Fibroblast of lung (primary cell): ENCODE measurements at regions not wholly inside any gene's neighbourhood (a gene's known extent, or its start where the extent isn't known, plus 50 kb on each side); places are given as distances from the start of the nearest gene placed in this dataset.
A peak's percentile ranks its signal among the peaks of the same experiment; 100 is the strongest.
"Not testable (repeated sequence)": the region's sequence is repeated elsewhere in the genome, so short reads cannot be mapped to it uniquely, and the experiment has no call there.

Experiments
- DNase-seq, 2 donors: peaks; one replicate each; pipeline versions ENCODE4 v3.0.0 to v3.0.0-alpha.2; 2010; ENCODE audit warnings: low read depth in 2 of 2
- H2AFZ ChIP-seq: 2 replicates; pipeline ENCODE4 v1.5.1; 2012; ENCODE audit warnings: low read length, control low read depth, inconsistent platforms
- H3K27ac ChIP-seq: 2 replicates; pipeline ENCODE4 v1.5.1; 2011; ENCODE audit warnings: low read length, control low read depth; ENCODE audit not compliant: insufficient read depth
- H3K27me3 ChIP-seq: 2 replicates; pipeline ENCODE4 v1.5.1; 2011; ENCODE audit warnings: mild to moderate bottlenecking, low read length; ENCODE audit not compliant: control insufficient read depth, insufficient read depth
- H3K36me3 ChIP-seq: 2 replicates; pipeline ENCODE4 v1.5.1; 2011; ENCODE audit warnings: low read length; ENCODE audit not compliant: control insufficient read depth, insufficient read depth
- H3K4me1 ChIP-seq: 2 replicates; pipeline ENCODE4 v1.5.1; 2011; ENCODE audit warnings: low read length; ENCODE audit not compliant: control insufficient read depth, insufficient read depth; ENCODE audit errors: extremely low read depth
- H3K4me2 ChIP-seq: 2 replicates; pipeline ENCODE4 v1.5.1; 2011; ENCODE audit warnings: low read length, control low read depth; ENCODE audit not compliant: insufficient read depth; ENCODE audit errors: extremely low read depth
- H3K4me3 ChIP-seq, 4 experiments: fragments of 200-600 bp in 1 of 4; sonication (generic) in 1 of 4; replicated peaks in 1 of 4; 2 replicates each; pipeline ENCODE4 v1.5.1; 2011 to 2016; ENCODE audit warnings: low read length in 4 of 4, low read depth in 3 of 4, mild to moderate bottlenecking in 3 of 4, control low read depth in 2 of 4, inconsistent platforms in 1 of 4, mixed read lengths in 1 of 4; ENCODE audit not compliant: insufficient read depth in 1 of 4; ENCODE audit errors: control extremely low read depth in 1 of 4
- H3K79me2 ChIP-seq: 2 replicates; pipeline ENCODE4 v1.5.1; 2012; ENCODE audit warnings: mild to moderate bottlenecking, low read length, inconsistent platforms; ENCODE audit not compliant: control insufficient read depth, insufficient read depth
- H3K9ac ChIP-seq: 2 replicates; pipeline ENCODE4 v1.5.1; 2011; ENCODE audit warnings: mild to moderate bottlenecking, low read length, control low read depth; ENCODE audit not compliant: insufficient read depth
- H3K9me3 ChIP-seq: 2 replicates; pipeline ENCODE4 v1.5.1; 2012; ENCODE audit warnings: low read depth, low read length; ENCODE audit not compliant: control insufficient read depth, insufficient read depth
- H4K20me1 ChIP-seq: 2 replicates; pipeline ENCODE4 v1.5.1; 2011; ENCODE audit warnings: low read length; ENCODE audit not compliant: control insufficient read depth, insufficient read depth; ENCODE audit errors: extremely low read depth
- CTCF ChIP-seq, 2 donors: IDR thresholded peaks in 1 of 2; conservative IDR thresholded peaks in 1 of 2; 1 replicate in 1 of 2; 2 replicates in 1 of 2; pipeline ENCODE4 v1.5.1; 2011 to 2012; ENCODE audit warnings: low read length in 2 of 2, control low read depth in 1 of 2, inconsistent platforms in 1 of 2, low read depth in 1 of 2, mild to moderate bottlenecking in 1 of 2
- EZH2 ChIP-seq: IDR thresholded peaks from 2 replicates; pipeline ENCODE4 v1.5.1; 2012; ENCODE audit warnings: low read length, control low read depth, mild to moderate bottlenecking; ENCODE audit errors: missing control alignments

- no peaks in the 10 kb centered on the region for H4K20me1 ChIP-seq
- H3K27me3 ChIP-seq, result no peaks in the 10 kb centered on the region
- no peaks in the 10 kb centered on the region for H3K36me3 ChIP-seq
- no peak overlapping the region for H3K27ac ChIP-seq
- H3K9ac ChIP-seq, result no peak overlapping the region
- peak; percentile 29 to 53 for DNase-seq
- no peaks in the 10 kb centered on the region for H3K79me2 ChIP-seq
- H3K9me3 ChIP-seq, result no peaks in the 10 kb centered on the region
- H3K4me1 ChIP-seq, result no peaks in the 10 kb centered on the region
- no peak overlapping the region for H2AFZ ChIP-seq
- no peak overlapping the region for H3K4me3 ChIP-seq
- TF ChIP-seq EZH2, result no peak
- TF ChIP-seq CTCF (conservative IDR thresholded peaks at IDR 0.05 in 1 of 2, IDR thresholded peaks at IDR 0.05 in 1 of 2; ENCODE audit: low read depth in 1 of 2, low read length in 2 of 2), result no peak
- H3K4me2 ChIP-seq, result no peak overlapping the region
These were observed 68.8 kb upstream of the ARID1A start for GRCh38 chr1:26626994-26627393.

DNA sequence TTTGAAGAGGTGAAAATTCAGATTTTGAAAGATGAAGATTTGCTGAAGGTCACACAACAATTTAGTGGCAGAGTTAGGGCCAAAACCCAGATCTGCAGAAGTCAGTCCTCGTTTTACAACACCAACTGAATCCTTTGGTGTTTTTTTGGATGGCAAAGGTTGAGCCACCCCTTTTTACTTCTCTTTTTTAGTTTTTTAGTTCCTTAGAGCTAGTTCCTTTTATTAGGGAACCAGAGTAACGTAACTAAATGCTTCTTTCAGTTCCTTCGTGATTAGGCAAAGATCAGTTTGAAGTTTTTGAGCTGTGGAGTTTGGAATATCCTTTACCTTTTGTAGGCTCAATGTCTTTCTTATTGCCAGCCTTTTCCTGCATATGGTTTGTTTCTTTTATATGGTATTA lies 67.9 kb upstream of the ARID1A start:
- Histone ChIP-seq H2AFZ (no peak overlapping the region), H3K27me3 (no peaks in the 10 kb centered on the region), H3K4me2 (no peak overlapping the region), H3K4me3 (no peak overlapping the region), H3K9ac (no peak overlapping the region), H3K36me3 (no peaks in the 10 kb centered on the region), H3K9me3 (no peaks in the 10 kb centered on the region), H3K27ac (no peak overlapping the region), H3K79me2 (no peaks in the 10 kb centered on the region), H4K20me1 (no peaks in the 10 kb centered on the region), H3K4me1 (no peaks in the 10 kb centered on the region)
- no peak for DNase-seq
- TF ChIP-seq CTCF (conservative IDR thresholded peaks at IDR 0.05 in 1 of 2, IDR thresholded peaks at IDR 0.05 in 1 of 2; ENCODE audit: low read depth in 1 of 2, low read length in 2 of 2) (no peak), EZH2 (no peak)

GRCh38 chr1:26630634-26631033 lies 65.2 kb upstream of the ARID1A start:
- no peak overlapping the region for H3K4me2 ChIP-seq
- TF ChIP-seq CTCF (conservative IDR thresholded peaks at IDR 0.05 in 1 of 2, IDR thresholded peaks at IDR 0.05 in 1 of 2; ENCODE audit: low read depth in 1 of 2, low read length in 2 of 2) (no peak), EZH2 (no peak)
- no peak overlapping the region for H2AFZ ChIP-seq

GRCh38 chr1:26635800-26636199 lies 60.0 kb upstream of the ARID1A start:
- H3K9ac ChIP-seq, H3K36me3 ChIP-seq, H3K4me3 ChIP-seq, H3K4me1 ChIP-seq, DNase-seq, H2AFZ ChIP-seq, H3K79me2 ChIP-seq, H3K27ac ChIP-seq, H3K4me2 ChIP-seq, H3K27me3 ChIP-seq, H4K20me1 ChIP-seq, H3K9me3 ChIP-seq: not testable (repeated sequence)

More at GRCh38 chr1:26630634-26631033, 65.2 kb upstream of the ARID1A start:
- Histone ChIP-seq H3K9me3 (no peaks in the 10 kb centered on the region), H3K4me1 (no peaks in the 10 kb centered on the region), H3K9ac (no peak overlapping the region), H3K36me3 (no peaks in the 10 kb centered on the region), H3K27me3 (no peaks in the 10 kb centered on the region), H4K20me1 (no peaks in the 10 kb centered on the region), H3K27ac (no peak overlapping the region), H3K79me2 (no peaks in the 10 kb centered on the region), H3K4me3 (no peak overlapping the region)
- DNase-seq, result no peak
